ENCODE measurements at regions not wholly inside any gene's neighbourhood (a gene's known extent, or its start where the extent isn't known, plus 50 kb on each side); places are given as distances from the start of the nearest gene placed in this dataset.

GRCh38 chr9:3027210-3027609, 183.3 kb upstream of the PUM3 start:
- TF ChIP-seq YY1 (IDR thresholded peaks at IDR 0.05; ENCODE audit: low read depth) (no peak), REST (IDR thresholded peaks at IDR 0.05; ENCODE audit: low read depth) (no peak), MAX (IDR thresholded peaks at IDR 0.05) (no peak), EP300 (IDR thresholded peaks at IDR 0.05; ENCODE audit: borderline replicate concordance) (no peak)
